Panc1 (cell line): ENCODE measurements at regions not wholly inside any gene's neighbourhood (a gene's known extent, or its start where the extent isn't known, plus 50 kb on each side); places are given as distances from the start of the nearest gene placed in this dataset.

Source experiments
- SIN3A ChIP-seq: IDR thresholded peaks from 2 replicates; pipeline ENCODE4 v1.6.1; 2012; ENCODE audit warnings: low read depth, mild to moderate bottlenecking, low read length, moderate library complexity, borderline replicate concordance; ENCODE audit not compliant: insufficient read depth
- TCF7L2 ChIP-seq: IDR thresholded peaks from 2 replicates; pipeline ENCODE4 v1.6.1; 2011; ENCODE audit warnings: mild to moderate bottlenecking, low read depth, low read length, inconsistent platforms
- TF ChIP-seq, protein P1 (sequence below): fragments of 450-650 bp; IDR thresholded peaks from 2 replicates; pipeline ENCODE4 v1.5.1; 2017; ENCODE audit warnings: mild to moderate bottlenecking

DNA sequence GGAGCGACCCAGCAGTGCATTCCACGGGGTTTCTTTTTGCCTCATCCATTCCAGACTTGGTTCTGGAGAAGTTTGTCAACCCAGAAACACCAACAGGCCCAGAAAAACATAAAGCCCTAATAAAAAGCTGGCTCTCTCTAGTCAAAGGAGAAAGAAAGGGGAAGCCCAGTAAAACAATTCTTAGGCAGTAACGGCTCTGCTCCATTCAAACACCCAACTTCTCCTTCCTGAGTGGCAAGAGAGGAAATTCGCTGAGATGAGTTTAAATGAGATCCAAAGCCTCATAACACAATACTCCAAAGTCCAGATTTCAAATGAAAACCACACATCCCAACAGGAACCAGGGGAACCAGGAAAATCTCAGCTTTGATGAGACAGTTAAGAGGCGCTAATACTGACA, 179.9 kb downstream of the RPIA start:
- TF ChIP-seq, protein P1, sequence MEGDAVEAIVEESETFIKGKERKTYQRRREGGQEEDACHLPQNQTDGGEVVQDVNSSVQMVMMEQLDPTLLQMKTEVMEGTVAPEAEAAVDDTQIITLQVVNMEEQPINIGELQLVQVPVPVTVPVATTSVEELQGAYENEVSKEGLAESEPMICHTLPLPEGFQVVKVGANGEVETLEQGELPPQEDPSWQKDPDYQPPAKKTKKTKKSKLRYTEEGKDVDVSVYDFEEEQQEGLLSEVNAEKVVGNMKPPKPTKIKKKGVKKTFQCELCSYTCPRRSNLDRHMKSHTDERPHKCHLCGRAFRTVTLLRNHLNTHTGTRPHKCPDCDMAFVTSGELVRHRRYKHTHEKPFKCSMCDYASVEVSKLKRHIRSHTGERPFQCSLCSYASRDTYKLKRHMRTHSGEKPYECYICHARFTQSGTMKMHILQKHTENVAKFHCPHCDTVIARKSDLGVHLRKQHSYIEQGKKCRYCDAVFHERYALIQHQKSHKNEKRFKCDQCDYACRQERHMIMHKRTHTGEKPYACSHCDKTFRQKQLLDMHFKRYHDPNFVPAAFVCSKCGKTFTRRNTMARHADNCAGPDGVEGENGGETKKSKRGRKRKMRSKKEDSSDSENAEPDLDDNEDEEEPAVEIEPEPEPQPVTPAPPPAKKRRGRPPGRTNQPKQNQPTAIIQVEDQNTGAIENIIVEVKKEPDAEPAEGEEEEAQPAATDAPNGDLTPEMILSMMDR, result no peak
- TF ChIP-seq TCF7L2 (no peak), SIN3A (no peak)
